Nephron (organoid): ENCODE measurements at regions not wholly inside any gene's neighbourhood (a gene's known extent, or its start where the extent isn't known, plus 50 kb on each side); places are given as distances from the start of the nearest gene placed in this dataset.

Experiments
- H3K27ac Mint-ChIP-seq, 3 experiments: 2 replicates each; pipeline ENCODE4 v1.8.0; 2020; ENCODE audit warnings: mixed read lengths in 3 of 3, mild to moderate bottlenecking in 2 of 3, moderate library complexity in 1 of 3
- H3K27me3 Mint-ChIP-seq: 2 replicates; pipeline ENCODE4 v1.8.0; 2021; ENCODE audit warnings: low read depth, mild to moderate bottlenecking, moderate library complexity, mixed read lengths
- H3K36me3 Mint-ChIP-seq: 2 replicates; pipeline ENCODE4 v1.8.0; 2020; ENCODE audit warnings: low read depth, mixed read lengths
- H3K4me1 Mint-ChIP-seq: 2 replicates; pipeline ENCODE4 v1.8.0; 2020; ENCODE audit warnings: mixed read lengths
- H3K4me3 Mint-ChIP-seq, 3 experiments: 2 replicates each; pipeline ENCODE4 v1.8.0; 2020; ENCODE audit warnings: mild to moderate bottlenecking in 3 of 3, mixed read lengths in 3 of 3, moderate library complexity in 2 of 3
- H3K9me3 Mint-ChIP-seq: 2 replicates; pipeline ENCODE4 v1.8.0; 2020; ENCODE audit warnings: mixed read lengths
- TF ChIP-seq, protein P1 (sequence below), 3 experiments: fragments of 200-600 bp; sonication (generic); IDR thresholded peaks; one replicate each; pipeline ENCODE4 v1.5.0; 2021; ENCODE audit warnings: antibody characterized with exemption in 3 of 3; ENCODE audit not compliant: unreplicated experiment in 3 of 3

- H3K36me3 Mint-ChIP-seq, result no peaks in the 10 kb centered on the region
- peaks cover 14% of the 10 kb centered on the region for H3K9me3 Mint-ChIP-seq
- peaks cover 9% of the 10 kb centered on the region for H3K27me3 Mint-ChIP-seq
- H3K4me1 Mint-ChIP-seq, result peaks cover 9% of the 10 kb centered on the region
- H3K27ac Mint-ChIP-seq, result no peak overlapping the region
- H3K4me3 Mint-ChIP-seq, result no peak overlapping the region
- TF ChIP-seq, protein P1, sequence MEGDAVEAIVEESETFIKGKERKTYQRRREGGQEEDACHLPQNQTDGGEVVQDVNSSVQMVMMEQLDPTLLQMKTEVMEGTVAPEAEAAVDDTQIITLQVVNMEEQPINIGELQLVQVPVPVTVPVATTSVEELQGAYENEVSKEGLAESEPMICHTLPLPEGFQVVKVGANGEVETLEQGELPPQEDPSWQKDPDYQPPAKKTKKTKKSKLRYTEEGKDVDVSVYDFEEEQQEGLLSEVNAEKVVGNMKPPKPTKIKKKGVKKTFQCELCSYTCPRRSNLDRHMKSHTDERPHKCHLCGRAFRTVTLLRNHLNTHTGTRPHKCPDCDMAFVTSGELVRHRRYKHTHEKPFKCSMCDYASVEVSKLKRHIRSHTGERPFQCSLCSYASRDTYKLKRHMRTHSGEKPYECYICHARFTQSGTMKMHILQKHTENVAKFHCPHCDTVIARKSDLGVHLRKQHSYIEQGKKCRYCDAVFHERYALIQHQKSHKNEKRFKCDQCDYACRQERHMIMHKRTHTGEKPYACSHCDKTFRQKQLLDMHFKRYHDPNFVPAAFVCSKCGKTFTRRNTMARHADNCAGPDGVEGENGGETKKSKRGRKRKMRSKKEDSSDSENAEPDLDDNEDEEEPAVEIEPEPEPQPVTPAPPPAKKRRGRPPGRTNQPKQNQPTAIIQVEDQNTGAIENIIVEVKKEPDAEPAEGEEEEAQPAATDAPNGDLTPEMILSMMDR (IDR thresholded peaks at IDR 0.05; ENCODE audit: unreplicated experiment in 3 of 3), result no peak
Observed at GRCh38 chr2:137797641-137798040, 166.6 kb upstream of the HNMT start.

- Mint-ChIP-seq H3K4me1 (peaks cover 9% of the 10 kb centered on the region), H3K4me3 (no peak overlapping the region), H3K27ac (no peak overlapping the region), H3K9me3 (peaks cover 16% of the 10 kb centered on the region), H3K36me3 (no peaks in the 10 kb centered on the region), H3K27me3 (peaks cover 9% of the 10 kb centered on the region)
- TF ChIP-seq, protein P1 (IDR thresholded peaks at IDR 0.05; ENCODE audit: unreplicated experiment in 3 of 3), result no peak
Observed at GRCh38 chr2:137799600-137799999, 164.7 kb upstream of the HNMT start.

DNA sequence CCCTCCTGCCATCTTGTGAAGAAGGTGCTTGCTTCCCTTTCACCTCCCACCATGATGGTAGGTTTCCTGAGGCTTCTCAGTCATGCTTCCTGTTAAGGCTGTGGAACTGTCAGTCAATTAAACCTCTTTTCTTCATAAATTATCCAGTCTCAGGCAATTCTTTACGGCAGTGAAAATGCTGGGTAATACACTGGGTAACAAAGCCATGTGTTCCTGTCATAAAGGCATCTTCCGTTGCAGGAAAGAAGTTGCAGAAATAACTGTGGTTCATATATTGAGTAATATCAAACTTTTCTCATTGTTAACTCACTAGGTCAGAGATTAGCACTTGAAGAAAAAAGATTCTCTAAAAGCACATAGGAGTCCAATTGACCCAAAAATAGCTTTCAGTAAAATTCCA lies 163.9 kb upstream of the HNMT start:
- peaks cover 16% of the 10 kb centered on the region for H3K9me3 Mint-ChIP-seq
- H3K36me3 Mint-ChIP-seq, result no peaks in the 10 kb centered on the region
- H3K27ac Mint-ChIP-seq, result peak overlapping the region in 1 of 3 experiments; percentile 68
- no peak overlapping the region for H3K4me3 Mint-ChIP-seq
- peaks cover 9% of the 10 kb centered on the region for H3K27me3 Mint-ChIP-seq
- peaks cover 9% of the 10 kb centered on the region for H3K4me1 Mint-ChIP-seq
- TF ChIP-seq, protein P1 (IDR thresholded peaks at IDR 0.05; ENCODE audit: unreplicated experiment in 3 of 3), result no peak

DNA sequence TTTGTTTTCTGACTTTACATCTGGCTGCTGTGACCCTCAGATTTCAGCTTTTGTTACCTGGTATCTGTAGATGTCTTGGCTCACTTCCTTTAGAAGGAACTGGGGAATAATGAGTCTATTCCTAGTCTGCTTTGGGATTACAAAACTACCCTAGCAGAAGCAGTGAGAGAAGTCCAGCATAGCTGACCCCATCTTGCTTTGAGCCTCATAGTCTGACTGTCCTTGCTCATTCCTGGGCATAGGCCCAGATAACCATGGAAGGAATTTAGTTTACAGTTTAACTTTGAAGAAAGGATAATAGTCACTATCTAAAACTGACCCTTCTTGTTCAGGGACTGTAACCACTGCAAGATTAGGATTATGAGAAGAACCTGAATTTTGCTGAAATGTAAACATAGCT lies 163.0 kb upstream of the HNMT start:
- H3K27ac Mint-ChIP-seq, result peak overlapping the region in 1 of 3 experiments; percentile 68
- TF ChIP-seq, protein P1 (IDR thresholded peaks at IDR 0.05; ENCODE audit: unreplicated experiment in 3 of 3), result no peak
- H3K4me1 Mint-ChIP-seq, result peaks cover 9% of the 10 kb centered on the region
- no peak overlapping the region for H3K4me3 Mint-ChIP-seq
- H3K36me3 Mint-ChIP-seq, result no peaks in the 10 kb centered on the region
- peaks cover 16% of the 10 kb centered on the region for H3K9me3 Mint-ChIP-seq
- H3K27me3 Mint-ChIP-seq, result peaks cover 9% of the 10 kb centered on the region

DNA sequence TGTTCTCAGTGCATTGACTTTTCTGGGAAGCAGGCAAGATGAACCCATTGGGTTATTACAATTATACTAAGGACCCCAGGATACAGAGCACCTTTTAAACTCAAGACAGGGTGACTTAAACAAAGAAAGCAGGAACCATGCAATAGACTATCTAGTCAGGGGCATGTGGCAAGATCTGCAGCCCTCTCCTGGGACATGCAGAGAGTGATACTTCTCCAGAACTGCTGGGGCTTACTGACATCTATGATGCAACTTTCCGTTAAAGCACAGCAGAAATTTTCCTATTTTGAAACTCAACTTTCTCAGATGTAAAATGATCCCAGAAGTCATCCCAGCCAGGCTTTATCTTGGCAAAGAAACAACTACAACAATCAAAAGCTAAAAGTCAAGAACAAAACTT lies 162.2 kb upstream of the HNMT start:
- TF ChIP-seq, protein P1 (IDR thresholded peaks at IDR 0.05; ENCODE audit: unreplicated experiment in 3 of 3), result no peak
- Mint-ChIP-seq H3K4me3 (no peak overlapping the region), H3K27me3 (peaks cover 9% of the 10 kb centered on the region)

DNA sequence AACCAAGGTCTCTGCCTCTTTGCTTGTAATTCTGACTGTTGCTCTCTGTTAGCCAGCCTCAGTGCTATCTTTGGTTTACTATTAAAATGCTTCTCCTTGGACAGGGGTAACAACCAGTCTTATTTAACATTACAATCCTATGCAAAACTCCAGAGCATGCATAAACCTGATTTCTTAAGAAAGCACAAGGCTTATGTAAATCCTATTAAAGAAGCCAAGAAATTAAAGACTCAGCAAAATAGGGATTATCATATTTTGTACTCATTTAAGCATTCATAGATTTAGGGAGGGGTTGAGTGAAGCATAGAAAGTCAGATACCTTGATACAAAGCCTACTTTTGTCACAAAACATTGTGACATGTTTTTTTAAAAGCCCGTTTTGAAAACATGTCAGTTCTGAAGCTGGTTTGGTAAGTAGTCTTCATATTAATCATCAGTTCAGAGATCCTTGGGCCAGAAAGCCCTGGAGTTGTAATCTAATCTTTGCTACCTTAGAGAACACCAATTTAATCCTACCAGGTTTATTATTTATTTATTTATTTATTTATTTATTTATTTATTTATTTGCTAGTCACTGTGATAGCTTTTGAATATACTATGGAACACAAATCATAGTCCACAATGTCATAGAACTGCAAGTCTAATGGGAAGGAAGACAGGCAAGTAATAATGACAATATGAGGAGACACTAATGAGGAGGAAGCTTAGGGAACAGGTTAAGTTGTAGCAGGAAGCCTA lies 158.0 kb upstream of the HNMT start:
- TF ChIP-seq, protein P1 (IDR thresholded peaks at IDR 0.05; ENCODE audit: unreplicated experiment in 3 of 3), result no peak
- Mint-ChIP-seq H3K27ac (no peak overlapping the region), H3K36me3 (no peaks in the 10 kb centered on the region), H3K4me3 (no peak overlapping the region), H3K27me3 (peaks cover 3% of the 10 kb centered on the region), H3K4me1 (peaks cover 4% of the 10 kb centered on the region), H3K9me3 (peaks cover 7% of the 10 kb centered on the region)

More for the DNA sequence above, 162.2 kb upstream of the HNMT start:
- Mint-ChIP-seq H3K9me3 (peaks cover 16% of the 10 kb centered on the region), H3K36me3 (no peaks in the 10 kb centered on the region), H3K4me1 (peaks cover 9% of the 10 kb centered on the region), H3K27ac (peak overlapping the region in 1 of 3 experiments; percentile 68)
